OCI-LY3 (cell line): ENCODE measurements at regions not wholly inside any gene's neighbourhood (a gene's known extent, or its start where the extent isn't known, plus 50 kb on each side); places are given as distances from the start of the nearest gene placed in this dataset.

Experiments used
- H2AFZ ChIP-seq: fragments of 200-600, 300-600 bp; shearing (Covaris generic); 2 replicates; pipeline ENCODE4 v1.6.0; 2014; ENCODE audit warnings: antibody characterized with exemption, low read depth, low read length
- H3K27ac ChIP-seq: fragments of 200-600, 300-600 bp; sonication (generic); 2 replicates; pipeline ENCODE4 v1.5.1; 2014; ENCODE audit warnings: mild to moderate bottlenecking, low read length, moderate library complexity, mixed read lengths
- H3K27me3 ChIP-seq: fragments of 200-600, 300-600 bp; sonication (generic); 2 replicates; pipeline ENCODE4 v1.6.1; 2014; ENCODE audit warnings: low read depth, low read length, mixed read lengths
- H3K36me3 ChIP-seq: fragments of 200-600, 300-600 bp; sonication (generic); replicated peaks from 2 replicates; pipeline ENCODE3; 2014; ENCODE audit warnings: low read depth, low read length, mixed read lengths
- H3K4me1 ChIP-seq: fragments of 300-600, 200-600 bp; sonication (generic); 2 replicates; pipeline ENCODE4 v1.6.1; 2014; ENCODE audit warnings: low read length, mixed read lengths
- H3K4me2 ChIP-seq: fragments of 200-600, 300-600 bp; sonication (generic); 2 replicates; pipeline ENCODE4 v1.6.1; 2014; ENCODE audit warnings: low read length, mixed read lengths
- H3K4me3 ChIP-seq: fragments of 300-600, 200-600 bp; sonication (generic); 2 replicates; pipeline ENCODE4 v1.5.1; 2014; ENCODE audit warnings: antibody characterized with exemption, mild to moderate bottlenecking, low read length, moderate library complexity
- H3K79me2 ChIP-seq: fragments of 300-600, 200-600 bp; shearing (Covaris generic); 2 replicates; pipeline ENCODE4 v1.6.1; 2014; ENCODE audit warnings: mild to moderate bottlenecking, low read length, mixed read lengths
- H3K9ac ChIP-seq: fragments of 300-600, 200-600 bp; shearing (Covaris generic); 2 replicates; pipeline ENCODE4 v1.6.0; 2014; ENCODE audit warnings: mild to moderate bottlenecking, low read length, moderate library complexity
- H3K9me3 ChIP-seq: fragments of 200-600, 300-600 bp; shearing (Covaris generic); 2 replicates; pipeline ENCODE4 v1.6.1; 2014; ENCODE audit warnings: low read length, mixed read lengths; ENCODE audit not compliant: insufficient read depth
- H4K20me1 ChIP-seq: fragments of 200-600, 300-600 bp; sonication (generic); 2 replicates; pipeline ENCODE4 v1.6.1; 2016; ENCODE audit warnings: low read length, mixed read lengths; ENCODE audit not compliant: insufficient read depth
- EZH2phosphoT487 ChIP-seq: fragments of 200-600 bp; shearing (Covaris generic); IDR thresholded peaks from 2 replicates; pipeline ENCODE4 v1.6.1; 2018; ENCODE audit warnings: antibody characterized with exemption, mixed run types, low read depth
- TF ChIP-seq, protein P1 (sequence below): fragments of 200-600, 300-600 bp; sonication (generic); IDR thresholded peaks from 2 replicates; pipeline ENCODE4 v1.5.1; 2014; ENCODE audit warnings: antibody characterized with exemption, low read length, low read depth

DNA sequence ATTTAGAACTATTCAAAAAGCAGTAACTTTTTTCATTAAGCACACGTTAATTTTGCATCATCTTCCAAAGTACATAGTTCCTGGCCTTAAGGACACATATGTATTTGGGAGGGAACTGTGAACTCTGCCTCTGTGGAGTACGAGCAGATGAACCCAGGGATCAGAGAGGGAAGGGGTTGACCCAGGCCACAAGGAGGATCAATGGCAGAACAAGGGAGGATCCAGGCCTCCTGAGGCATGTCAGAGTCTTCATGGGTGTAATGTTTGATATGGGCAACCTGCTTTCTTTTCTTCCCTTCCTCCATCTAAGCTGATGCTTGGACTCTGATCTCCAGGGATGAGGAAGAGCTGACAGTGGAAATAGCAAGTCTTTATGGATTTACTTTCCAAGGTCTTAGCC is 164.0 kb downstream of the SH2D4B start:
- TF ChIP-seq EZH2phosphoT487: no peak
- TF ChIP-seq, protein P1, sequence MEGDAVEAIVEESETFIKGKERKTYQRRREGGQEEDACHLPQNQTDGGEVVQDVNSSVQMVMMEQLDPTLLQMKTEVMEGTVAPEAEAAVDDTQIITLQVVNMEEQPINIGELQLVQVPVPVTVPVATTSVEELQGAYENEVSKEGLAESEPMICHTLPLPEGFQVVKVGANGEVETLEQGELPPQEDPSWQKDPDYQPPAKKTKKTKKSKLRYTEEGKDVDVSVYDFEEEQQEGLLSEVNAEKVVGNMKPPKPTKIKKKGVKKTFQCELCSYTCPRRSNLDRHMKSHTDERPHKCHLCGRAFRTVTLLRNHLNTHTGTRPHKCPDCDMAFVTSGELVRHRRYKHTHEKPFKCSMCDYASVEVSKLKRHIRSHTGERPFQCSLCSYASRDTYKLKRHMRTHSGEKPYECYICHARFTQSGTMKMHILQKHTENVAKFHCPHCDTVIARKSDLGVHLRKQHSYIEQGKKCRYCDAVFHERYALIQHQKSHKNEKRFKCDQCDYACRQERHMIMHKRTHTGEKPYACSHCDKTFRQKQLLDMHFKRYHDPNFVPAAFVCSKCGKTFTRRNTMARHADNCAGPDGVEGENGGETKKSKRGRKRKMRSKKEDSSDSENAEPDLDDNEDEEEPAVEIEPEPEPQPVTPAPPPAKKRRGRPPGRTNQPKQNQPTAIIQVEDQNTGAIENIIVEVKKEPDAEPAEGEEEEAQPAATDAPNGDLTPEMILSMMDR: no peak
- no peaks in the 10 kb centered on the region for H3K9me3 ChIP-seq
- no peak overlapping the region for H2AFZ ChIP-seq
- no peaks in the 10 kb centered on the region for H3K27me3 ChIP-seq
- H3K9ac ChIP-seq: no peak overlapping the region
- no peak overlapping the region for H3K27ac ChIP-seq
- H3K36me3 ChIP-seq: no peaks in the 10 kb centered on the region
- no peak overlapping the region for H3K4me3 ChIP-seq
- no peaks in the 10 kb centered on the region for H4K20me1 ChIP-seq
- H3K4me1 ChIP-seq: no peaks in the 10 kb centered on the region
- H3K79me2 ChIP-seq: no peaks in the 10 kb centered on the region
- no peak overlapping the region for H3K4me2 ChIP-seq

DNA sequence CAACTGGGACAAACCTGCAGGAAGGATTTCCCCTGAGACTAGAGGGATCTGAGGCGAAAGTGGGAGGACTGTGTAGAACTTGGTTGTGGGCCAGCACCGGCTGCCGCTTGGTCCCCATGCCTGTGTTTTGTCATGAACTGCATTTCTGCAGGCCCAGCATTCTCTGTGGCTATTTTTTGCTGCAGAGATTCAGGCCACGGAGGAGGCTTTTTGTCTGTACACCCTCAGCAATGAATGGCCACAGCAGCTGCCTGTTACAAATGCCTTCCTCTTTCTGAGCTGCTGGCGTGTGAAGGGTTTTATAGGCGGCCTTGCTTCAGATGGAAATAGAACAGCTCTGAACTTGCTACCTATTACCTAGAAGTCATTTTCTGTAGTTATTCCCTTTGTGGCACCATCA is 164.4 kb downstream of the SH2D4B start:
- H3K79me2 ChIP-seq: no peaks in the 10 kb centered on the region
- no peak overlapping the region for H3K4me2 ChIP-seq
- H3K27ac ChIP-seq: no peak overlapping the region
- H3K36me3 ChIP-seq: no peaks in the 10 kb centered on the region
- H3K9ac ChIP-seq: no peak overlapping the region
- no peaks in the 10 kb centered on the region for H4K20me1 ChIP-seq
- no peaks in the 10 kb centered on the region for H3K27me3 ChIP-seq
- TF ChIP-seq EZH2phosphoT487: no peak
- TF ChIP-seq, protein P1: no peak
- no peaks in the 10 kb centered on the region for H3K4me1 ChIP-seq
- H3K9me3 ChIP-seq: no peaks in the 10 kb centered on the region
- no peak overlapping the region for H3K4me3 ChIP-seq
- no peak overlapping the region for H2AFZ ChIP-seq

DNA sequence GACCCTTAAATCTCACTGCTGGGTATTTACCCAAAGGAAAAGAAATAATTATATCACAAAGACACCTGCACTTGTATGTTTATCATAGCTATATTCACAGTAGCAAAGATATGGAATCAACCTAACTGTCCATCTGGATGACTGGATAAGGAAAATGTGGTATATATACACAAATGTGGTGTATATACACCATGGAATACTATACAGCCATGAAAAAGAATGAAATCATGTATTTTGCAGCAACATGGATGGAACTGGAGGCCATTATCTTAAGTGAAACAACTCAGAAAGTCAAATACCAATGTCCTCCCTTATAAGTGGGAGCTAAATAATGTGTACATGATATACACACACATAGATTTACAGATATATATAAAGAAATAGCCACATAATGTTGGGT is 168.2 kb downstream of the SH2D4B start:
- Histone ChIP-seq H4K20me1 (no peaks in the 10 kb centered on the region), H3K79me2 (no peaks in the 10 kb centered on the region), H3K4me1 (no peaks in the 10 kb centered on the region), H3K27ac (no peak overlapping the region), H3K4me2 (no peak overlapping the region), H3K27me3 (no peaks in the 10 kb centered on the region), H3K9me3 (no peaks in the 10 kb centered on the region), H2AFZ (no peak overlapping the region), H3K9ac (no peak overlapping the region), H3K36me3 (no peaks in the 10 kb centered on the region), H3K4me3 (no peak overlapping the region)
- no peak for TF ChIP-seq EZH2phosphoT487
- TF ChIP-seq, protein P1: no peak

DNA sequence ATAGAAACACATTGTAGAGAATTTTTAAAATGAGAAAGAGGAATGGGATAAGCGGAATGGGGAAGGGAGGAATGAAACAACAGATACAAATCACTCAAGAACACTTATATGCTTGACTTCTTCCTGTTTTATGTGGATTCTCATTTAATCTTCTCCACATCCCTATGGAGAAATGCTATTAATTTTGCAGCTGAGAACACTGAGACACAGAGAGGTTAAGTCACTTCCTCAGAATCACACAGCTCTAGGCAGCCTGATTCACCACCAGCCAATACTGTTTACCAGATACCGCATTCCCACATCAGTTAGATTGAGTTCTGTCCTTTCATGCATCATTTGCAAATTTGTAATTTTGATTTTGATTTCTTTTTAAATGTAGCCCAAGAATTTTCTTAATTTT is 170.5 kb downstream of the SH2D4B start:
- Histone ChIP-seq H3K4me3 (no peak overlapping the region), H3K9ac (no peak overlapping the region), H3K27ac (no peak overlapping the region), H3K9me3 (no peaks in the 10 kb centered on the region), H4K20me1 (no peaks in the 10 kb centered on the region), H3K79me2 (no peaks in the 10 kb centered on the region), H3K27me3 (no peaks in the 10 kb centered on the region), H3K4me2 (no peak overlapping the region), H3K36me3 (no peaks in the 10 kb centered on the region), H2AFZ (no peak overlapping the region), H3K4me1 (no peaks in the 10 kb centered on the region)
- no peak for TF ChIP-seq EZH2phosphoT487
- TF ChIP-seq, protein P1: no peak
